ENCODE measurements at regions not wholly inside any gene's neighbourhood (a gene's known extent, or its start where the extent isn't known, plus 50 kb on each side); places are given as distances from the start of the nearest gene placed in this dataset.
"Not testable (repeated sequence)": the region's sequence is repeated elsewhere in the genome, so short reads cannot be mapped to it uniquely, and the experiment has no call there.

DNA sequence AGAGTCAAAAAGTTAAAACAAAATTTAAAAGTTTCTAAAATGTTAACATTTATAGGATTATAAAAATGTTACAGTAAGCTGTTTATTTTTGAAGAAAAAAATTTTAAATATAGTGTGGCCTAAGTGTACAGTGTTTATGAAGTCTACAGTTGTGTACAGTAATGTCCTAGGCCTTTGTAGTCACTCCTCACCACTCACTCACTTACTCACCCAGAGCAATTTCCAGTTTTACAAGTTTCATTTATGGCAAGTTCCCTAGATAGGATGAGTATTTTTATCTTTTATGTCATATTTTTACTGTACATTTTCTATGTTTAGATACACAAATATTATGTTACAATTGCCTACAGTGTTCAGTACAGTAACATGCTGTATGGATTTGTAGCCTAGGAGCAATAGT lies 419.9 kb downstream of the ARL4A start:
- DNase-seq: no peak

DNA sequence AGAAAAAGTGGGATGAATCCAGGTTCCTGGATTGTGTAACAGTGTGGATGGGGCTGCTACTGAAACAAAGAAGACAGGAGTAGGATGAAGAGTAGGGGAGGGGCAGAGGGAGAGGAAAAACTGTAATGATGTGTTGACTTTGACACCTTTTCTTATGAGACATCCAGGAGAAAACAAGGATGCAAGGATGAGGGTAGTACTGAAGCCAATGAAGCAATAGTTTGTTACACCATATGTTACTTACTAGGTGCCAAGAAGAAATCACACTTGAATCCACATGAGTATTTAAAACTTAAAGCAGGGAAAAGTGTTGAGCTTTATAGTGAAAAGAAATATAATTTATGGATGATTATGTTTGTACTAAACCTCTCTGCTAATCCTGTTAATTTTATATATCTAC lies 420.6 kb downstream of the ARL4A start:
- no peak for DNase-seq

DNA sequence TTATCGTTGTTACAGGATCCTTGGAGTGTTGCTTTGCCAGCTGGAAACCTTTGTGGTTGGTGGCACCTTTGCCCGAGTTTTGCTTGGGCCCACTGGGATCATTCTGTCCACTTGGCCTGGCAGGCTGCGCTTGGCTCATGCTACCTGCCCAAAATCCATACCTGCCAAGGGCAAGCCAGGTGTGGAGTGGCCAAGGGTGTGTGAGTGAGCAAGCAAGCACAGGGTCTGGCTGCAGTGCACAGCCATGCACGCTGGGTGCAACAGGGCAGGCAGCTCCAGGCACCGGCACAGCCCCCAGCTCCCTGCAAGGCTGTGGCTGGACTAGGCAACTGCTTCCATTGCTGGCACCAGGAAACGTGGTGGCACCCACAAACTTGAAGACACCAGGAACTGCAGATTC lies 421.8 kb downstream of the ARL4A start:
- no peak for DNase-seq

DNA sequence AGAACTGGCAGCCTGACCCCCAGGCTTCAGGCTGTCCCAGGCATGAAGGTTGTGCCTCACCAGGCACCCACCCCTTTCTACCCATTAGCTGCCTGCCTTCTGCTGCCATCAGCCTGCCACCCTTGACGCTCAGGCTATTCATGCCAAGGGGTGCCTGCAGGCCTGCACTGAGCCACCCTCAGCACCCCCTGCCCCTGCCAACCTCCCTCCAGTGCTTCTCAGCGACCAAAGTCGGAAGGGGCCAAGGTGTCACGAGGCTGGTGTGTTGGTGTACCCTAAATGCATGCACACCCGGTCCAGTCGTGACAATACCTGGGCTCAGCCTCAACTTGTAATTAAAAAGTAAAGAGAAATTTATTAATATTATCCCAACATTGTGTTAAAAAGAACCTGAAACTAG lies 422.7 kb downstream of the ARL4A start:
- DNase-seq: no peak

DNA sequence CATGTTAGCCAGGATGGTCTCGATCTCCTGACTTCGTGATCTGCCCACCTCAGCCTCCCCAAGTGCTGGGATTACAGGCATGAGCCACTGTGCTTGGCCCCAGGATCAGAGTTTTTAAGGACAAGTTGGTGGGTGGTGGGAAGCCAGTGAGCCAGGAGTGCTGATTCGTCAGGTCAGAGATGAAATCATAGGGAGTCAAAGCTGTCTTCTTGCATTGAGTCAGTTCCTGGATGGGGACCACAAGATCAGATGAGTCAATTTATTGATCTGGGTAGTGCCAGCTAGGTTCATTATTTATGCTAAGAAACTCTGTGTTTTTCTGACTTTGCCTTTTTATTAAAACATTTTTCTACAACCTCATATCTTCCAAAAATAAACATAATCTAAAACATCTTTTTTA lies 423.8 kb downstream of the ARL4A start:
- peak; percentile 79 for DNase-seq

DNA sequence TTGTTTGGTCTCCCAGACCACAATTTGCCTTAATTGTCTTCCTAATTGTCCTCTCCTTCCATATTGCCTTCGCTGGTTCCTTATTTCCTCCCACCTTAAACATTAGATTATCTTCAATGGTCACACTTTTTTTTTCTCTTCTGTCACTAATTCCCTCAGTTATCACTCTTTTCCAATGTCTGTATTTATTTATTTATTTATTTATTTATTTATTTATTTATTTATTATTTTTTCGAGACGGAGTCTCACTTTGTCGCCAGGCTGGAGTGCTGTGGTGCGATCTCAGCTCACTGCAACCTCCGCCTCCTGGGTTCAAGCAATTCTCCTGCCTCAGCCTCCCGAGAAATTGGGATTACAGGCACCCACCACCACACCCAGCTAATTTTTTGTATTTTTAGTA lies 426.8 kb downstream of the ARL4A start:
- DNase-seq: not testable (repeated sequence)

DNA sequence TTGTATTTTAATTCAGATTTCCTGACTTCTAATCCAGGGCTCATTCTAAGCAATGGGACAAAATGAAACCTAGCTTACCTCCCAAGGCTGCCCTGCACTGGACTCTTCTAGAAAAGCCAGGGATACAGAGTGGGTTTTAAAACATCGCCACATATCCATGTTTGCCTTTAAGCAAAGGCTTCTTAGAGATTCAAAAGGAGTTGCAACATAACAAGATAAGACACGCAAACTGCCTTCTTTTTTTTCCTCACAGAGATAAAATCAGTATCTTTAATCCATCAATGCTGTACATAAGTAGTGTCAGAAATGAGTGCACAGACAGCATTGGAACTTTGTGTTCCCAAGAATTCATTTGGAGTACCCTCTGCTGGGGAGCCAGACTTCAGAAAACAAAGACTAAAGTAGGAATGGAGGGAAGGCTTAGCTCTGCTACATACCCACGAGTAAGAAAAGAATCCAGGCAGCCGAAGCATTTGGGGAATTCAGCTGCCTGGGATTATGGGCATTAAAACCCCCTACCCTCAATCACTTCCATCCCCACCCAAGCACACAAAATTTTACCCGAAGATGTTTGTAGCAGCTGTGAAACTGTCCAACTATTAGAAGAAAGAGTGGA lies 427.8 kb downstream of the ARL4A start:
- DNase-seq: no peak

DNA sequence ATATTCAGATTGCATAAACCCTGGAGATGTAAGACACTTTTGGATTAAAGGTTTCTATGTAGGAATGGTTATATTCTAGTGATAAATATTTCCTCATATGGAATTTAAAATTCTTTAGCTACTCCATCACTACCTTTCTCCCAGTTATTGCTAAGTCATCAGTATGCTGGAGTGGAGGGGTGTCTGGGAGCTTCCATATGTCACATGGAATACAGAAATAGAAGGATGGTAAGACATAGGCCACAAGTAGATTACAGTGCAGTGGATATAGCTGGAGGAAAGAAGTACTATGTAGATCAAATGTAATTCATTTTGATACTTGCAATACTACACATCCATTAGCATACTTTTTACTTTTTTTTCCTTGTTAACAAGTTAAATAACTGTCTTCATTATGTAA lies 428.4 kb downstream of the ARL4A start:
- DNase-seq: no peak

DNA sequence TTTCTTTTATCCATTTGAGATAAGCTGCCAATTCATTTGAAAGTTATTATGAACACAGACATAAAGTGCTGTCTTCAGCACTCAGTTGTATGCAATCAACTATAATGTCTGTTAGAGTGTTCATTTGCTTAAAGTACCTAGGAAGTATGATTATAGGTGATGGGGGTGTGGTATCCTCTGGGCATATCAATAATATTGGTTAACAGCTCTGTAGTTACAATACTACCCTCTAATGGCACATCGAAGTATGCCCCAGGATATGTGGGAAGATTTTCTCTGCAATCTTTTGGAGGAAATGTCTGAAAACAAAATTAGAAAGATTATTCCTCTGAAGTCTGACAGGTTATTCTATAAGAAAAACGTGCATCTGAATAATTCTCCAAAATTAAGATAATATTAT lies 429.7 kb downstream of the ARL4A start:
- peak; percentile 8 for DNase-seq

DNA sequence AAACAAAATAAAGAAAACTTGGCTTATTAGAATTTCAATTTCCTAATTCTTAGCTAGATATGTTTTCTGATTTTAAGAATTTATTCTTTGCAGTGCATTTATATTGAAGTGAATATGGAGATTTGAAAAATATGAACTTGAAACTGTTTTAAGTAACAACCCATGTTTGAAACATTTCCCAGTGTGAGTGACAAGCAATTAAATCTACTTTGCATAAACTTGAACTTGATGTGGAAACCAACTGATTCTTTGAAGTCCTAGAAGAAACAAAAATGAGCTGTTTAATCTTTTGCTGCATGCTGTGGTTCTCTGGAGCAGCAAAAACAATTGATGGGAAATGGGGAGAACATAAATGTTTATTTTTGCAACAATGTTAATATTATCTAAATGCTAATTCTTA lies 430.2 kb downstream of the ARL4A start:
- DNase-seq: no peak

DNA sequence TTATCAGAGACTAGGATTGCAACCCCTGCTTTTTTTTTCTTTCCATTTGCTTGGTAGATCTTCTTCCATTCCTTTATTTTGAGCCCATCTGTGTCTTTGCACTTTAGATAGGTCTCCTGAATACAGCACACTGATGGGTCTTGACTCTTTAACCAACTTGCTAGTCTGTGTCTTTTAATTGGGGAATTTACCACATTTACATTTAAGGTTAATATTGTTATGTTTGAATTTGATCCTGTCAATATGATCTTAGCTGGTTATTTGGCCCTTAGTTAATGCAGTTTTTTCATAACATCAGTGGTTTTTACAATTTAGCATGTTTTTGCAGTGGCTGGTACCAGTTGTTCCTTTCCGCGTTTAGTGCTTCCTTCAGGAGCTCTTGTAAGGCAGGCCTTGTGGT lies 437.2 kb downstream of the ARL4A start:
- not testable (repeated sequence) for DNase-seq

DNA sequence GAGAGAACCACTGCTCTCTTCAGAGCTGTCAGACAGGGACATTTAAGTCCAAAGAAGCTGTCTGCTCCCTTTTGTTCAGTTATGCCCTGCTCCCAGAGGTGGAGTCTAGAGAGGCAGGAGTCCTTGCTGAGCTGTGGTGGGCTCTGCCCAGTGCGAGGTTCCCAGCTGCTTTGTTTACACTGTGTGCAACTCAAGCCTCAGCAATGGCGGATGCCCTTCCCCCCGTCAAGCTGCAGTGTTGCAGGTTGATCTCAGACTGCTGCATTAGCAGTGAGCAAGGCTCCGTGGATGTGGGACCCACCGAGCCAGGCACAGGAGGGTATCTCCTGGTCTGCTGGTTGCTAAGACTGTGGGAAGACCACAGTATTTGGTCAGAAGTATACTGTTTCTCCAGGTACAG lies 438.9 kb downstream of the ARL4A start:
- no peak for DNase-seq

DNA sequence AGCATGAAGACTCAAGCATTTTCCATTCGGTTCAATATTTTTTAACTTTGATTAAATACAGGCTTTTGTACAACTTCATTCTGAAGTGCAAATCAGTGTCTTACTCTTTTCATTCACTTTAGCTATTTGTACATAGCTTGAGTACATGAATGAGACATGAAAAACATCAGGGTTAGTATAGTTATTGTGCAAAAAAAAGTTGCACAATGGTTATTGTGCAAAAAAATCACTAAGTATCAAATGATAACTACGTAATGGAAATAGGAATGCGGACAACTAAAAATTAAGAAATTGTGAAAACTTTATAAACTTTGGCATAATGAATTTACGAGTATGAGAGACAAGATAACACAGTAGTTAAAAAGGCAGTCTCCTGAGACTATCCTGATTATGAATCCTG lies 442.9 kb downstream of the ARL4A start:
- no peak for DNase-seq

DNA sequence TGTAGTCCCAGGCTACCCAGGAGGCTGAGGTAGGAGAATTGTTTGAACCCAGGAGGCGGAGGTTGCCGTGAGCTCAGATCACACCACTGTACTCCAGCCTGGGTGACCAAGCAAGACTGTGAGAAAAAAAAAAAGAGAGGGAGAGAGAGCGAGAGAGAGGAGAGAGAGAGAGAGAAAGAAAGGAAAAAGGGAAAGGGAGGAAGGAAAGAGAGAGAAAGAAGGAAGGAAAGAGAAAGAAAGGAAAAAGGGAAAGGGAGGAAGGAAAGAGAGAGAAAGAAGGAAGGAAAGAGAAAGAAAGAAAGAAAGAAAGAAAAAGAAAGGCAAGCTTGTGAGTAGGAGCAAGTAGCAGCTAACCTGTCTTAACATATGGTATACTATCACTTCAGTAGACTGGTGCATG lies 443.5 kb downstream of the ARL4A start:
- DNase-seq: not testable (repeated sequence)

DNA sequence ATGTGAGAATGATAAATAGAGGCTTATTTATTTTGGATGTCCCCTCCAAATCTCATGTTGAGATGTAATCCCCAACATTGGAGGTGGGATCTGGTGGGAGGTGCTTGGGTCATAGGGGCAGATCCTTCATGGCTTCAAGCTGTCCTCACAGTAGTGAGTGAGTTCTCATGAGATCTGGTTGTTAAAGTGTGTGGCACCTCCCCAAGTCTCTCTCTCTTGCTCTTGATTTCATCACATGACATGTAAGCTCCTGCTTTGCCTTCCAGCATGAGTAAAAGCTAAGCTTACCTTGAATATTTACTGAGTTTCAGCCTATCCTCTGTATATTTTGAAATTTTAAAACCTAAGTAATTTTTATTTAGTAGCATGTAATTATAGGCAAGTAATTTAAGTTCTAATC lies 444.9 kb downstream of the ARL4A start:
- no peak for DNase-seq

DNA sequence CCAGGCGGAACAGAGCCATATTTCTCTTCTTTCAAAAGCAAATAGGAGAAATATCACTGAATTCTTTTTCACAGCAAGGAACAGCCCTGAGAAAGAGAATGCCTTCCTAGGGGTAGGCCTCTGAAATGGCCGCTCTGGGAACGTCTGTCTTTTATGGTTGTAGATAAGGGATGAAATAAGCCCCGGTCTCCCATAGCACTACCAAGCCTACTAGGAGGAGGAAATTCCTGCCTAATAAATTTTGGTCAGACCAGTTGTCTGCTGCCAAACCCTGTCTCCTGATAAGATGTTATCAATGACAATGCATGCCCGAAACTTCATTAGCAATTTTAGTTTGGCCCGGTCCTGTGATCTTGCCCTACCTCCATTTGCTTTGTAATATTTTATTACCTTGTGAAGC lies 448.9 kb downstream of the ARL4A start:
- DNase-seq: not testable (repeated sequence)

DNA sequence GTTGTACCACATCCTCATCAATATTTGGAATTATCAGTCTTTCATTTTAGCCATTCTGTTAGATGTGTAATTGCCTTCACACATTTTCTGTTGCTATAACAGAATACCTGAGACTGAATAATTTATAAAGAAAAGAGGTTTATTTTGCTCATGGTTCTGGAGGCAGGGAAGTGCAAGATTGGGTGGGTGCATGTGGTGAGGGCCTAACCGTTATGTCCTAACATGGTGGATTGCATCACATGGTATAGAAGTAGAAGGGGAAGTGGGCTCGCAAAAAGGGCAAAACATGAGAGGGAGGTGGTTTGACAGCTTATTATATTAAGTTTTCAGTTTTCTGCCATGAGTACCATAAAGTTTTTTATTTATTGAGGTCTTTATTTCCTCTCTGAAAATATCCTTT lies 452.0 kb downstream of the ARL4A start:
- no peak for DNase-seq

DNA sequence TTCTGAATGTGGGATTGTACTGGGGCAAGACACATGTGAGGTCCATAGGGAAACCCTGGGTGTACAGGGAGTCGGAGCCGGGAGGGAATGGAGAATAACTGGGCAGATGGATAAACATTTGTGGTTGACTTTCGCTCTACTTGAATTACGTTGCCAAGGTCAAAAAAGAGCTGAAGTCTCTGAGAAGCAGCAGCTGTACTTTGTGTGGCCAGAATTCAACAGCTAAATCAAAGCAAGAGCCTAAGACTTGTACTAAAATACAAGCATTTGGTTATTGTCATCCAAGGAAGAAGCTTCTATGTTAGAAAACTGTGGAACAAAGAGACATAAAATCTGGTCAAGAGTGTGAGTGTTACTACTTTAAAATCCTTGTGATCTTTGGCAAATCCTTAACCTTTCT lies 457.2 kb downstream of the ARL4A start:
- DNase-seq: no peak

DNA sequence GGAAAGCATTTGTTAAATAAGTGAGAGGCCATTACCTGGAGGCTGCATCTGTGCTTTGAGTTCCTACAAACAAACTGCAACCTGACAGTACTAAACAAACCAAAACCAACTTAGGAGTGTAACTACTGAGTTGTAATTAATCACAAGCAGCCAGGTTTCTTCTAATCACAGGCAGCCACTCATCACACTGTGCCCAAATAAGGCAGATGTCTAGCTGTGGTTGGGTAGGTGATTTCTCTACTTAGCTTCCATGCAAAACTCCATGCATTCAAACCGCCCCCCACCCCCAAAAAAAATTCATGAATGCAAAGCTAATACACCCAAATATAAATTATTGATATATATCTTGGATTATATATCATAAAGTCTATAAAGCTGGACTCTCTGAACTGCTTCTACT lies 461.1 kb downstream of the ARL4A start:
- no peak for DNase-seq

DNA sequence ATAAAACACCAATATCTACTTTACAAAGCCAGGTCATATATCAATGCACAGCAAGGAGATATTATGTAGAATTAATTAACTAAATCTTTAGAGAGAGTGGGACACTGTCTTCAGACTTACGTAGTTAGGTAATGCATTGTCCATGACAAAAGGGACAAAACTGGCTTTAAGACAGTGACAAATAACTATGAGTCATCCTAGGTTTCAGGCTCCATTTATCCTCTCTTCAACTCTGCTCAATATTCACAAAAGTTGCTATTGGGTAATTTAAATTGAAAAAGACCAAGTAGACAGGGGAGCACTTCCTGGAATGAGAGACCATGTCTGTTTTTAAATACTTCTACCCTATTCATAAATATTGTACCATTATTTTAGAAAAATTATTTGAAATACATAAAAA lies 464.5 kb downstream of the ARL4A start:
- no peak for DNase-seq

DNA sequence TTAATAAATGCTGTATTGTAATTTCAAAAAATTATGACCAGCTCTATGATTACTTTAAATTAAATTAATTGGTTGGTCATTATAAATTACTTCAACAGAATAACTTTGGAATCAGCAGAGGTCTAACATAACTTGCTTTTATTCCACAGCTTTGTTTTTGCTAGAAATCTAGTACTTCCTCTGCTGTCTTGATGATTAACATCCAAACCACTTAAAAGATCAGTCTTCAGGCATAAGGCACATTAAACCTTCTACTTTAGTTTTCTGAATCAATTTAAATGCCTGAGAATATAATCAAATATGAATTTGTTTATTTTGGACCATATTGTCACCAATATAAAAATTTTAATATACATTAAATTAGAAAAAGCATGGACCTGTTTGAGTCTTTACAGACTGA lies 465.3 kb downstream of the ARL4A start:
- DNase-seq: no peak

DNA sequence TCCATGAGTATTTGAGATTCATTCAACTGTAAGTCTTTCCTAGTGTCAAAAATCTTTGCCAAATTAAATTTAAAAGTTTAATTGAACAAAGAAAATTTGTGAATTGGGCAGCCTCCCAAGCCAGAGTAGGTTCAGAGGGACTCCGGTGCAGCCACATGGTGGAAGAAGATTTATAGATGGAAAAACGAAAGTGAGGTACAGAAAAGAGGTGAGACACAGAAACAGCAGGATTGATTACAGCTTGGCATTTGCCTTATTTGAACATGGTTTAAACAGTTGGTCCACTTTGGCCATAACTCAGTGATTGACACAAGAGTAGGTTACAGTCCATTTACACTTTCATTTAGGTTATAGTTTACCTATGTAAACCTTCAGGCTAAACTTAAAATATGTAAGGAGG lies 465.8 kb downstream of the ARL4A start:
- DNase-seq: no peak

DNA sequence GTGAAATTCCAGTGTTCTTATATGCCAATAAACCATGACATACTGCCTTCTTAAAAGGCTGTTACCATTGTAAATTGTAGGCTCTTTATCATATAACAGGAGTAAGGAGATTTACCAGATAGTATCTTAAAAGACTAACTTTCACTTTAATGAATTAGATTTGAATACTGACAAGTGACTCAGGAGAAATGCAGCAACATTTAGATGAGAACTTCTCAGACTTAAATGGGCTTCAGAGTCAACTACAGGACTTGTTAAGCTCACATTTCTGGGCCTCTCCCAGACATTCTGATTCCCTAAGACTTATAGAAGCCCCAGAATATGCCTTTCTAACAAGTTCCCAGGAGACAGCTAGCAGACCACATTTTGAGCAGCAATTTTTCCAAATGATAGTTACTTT lies 466.3 kb downstream of the ARL4A start:
- DNase-seq: no peak

DNA sequence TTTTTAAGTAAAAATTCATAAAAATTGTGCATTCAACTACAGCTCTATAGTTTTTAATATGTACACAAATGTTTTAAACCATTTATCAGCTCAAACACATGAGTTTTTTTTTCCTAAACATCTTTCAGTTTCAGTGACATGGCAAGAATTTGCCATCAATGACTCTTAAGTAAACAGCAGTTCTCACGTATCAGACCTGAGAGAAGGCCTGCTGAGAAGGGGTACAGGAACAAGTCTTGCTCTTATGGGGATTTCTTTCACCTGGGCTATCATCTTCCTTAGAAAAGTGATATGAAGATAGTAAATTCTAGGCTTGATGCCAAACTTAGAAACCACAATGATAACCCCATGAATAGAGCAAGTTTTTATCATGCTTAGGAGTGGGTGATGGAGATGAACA lies 467.8 kb downstream of the ARL4A start:
- no peak for DNase-seq

DNA sequence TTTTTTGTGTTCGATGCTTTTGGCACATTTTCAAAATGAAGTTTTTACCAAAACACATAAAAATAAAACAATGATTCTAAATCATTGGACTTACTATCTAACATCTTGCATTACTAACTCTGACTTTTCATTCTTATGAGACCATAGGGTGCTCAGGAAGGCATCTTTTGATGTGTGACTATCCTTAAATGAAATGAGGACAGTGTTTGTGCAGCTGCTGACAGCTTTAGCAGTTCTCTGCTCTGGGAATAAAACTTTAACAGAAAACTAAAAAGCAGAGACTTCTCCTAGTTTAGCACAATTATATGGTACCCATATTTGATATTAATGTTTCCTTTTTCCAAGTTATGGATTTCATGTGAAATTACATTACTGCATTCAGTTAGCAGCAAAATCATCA lies 471.6 kb downstream of the ARL4A start:
- no peak for DNase-seq

Measured in activated CD4-positive, alpha-beta T cell treated with anti-CD3 and anti-CD28 coated beads, Interleukin-10, Interleukin-2, amounts not matched to agents 100 ng/mL and 50 ng/mL, durations not matched to agents 16 hours and 8 hours (primary cell).